Body of pancreas (tissue), 4 donors: ENCODE measurements at regions not wholly inside any gene's neighbourhood (a gene's known extent, or its start where the extent isn't known, plus 50 kb on each side); places are given as distances from the start of the nearest gene placed in this dataset.

Experiments used
- ATAC-seq: fragments of 150-250 bp; one replicate; pipeline ENCODE4 v1.9.1; 2016
- DNase-seq, 4 donors: peaks; one replicate each; pipeline ENCODE4 v3.0.0-alpha.2; 2019
- H3K27ac ChIP-seq, 4 donors: fragments of 200-600 bp; sonication (generic); 1 replicate in 3 of 4; 2 replicates in 1 of 4; pipeline versions ENCODE4 v1.5.1 to v1.6.1; 2016 to 2019; ENCODE audit warnings: mild to moderate bottlenecking in 1 of 4, mixed read lengths in 1 of 4, moderate library complexity in 1 of 4
- H3K27me3 ChIP-seq, 2 donors: fragments of 200-600 bp; sonication (generic); one replicate each; pipeline ENCODE4 v1.6.0; 2016; ENCODE audit warnings: mild to moderate bottlenecking in 1 of 2
- H3K36me3 ChIP-seq, 2 donors: fragments of 200-600 bp; sonication (generic); replicated peaks in 1 of 2; 2 replicates each; pipeline ENCODE4 v1.5.1; 2016; ENCODE audit warnings: low read depth in 2 of 2; ENCODE audit not compliant: insufficient read depth in 1 of 2
- H3K4me1 ChIP-seq: fragments of 200-600 bp; sonication (generic); one replicate; pipeline ENCODE4 v1.6.0; 2016
- H3K4me3 ChIP-seq, 2 donors: fragments of 200-600 bp; sonication (generic); 1 replicate in 1 of 2; 2 replicates in 1 of 2; pipeline ENCODE4 v1.5.1; 2016 to 2019
- H3K9me3 ChIP-seq, 3 donors: fragments of 200-600 bp; sonication (generic); 1 replicate in 2 of 3; 2 replicates in 1 of 3; pipeline ENCODE4 v1.5.1; 2016
- CTCF ChIP-seq, 7 experiments: fragments of 450-650 bp in 4 of 7; fragments of 200-600 bp in 3 of 7; sonication (generic) in 3 of 7; IDR thresholded peaks; one replicate each; pipeline ENCODE4 v1.5.1; 2016 to 2019; ENCODE audit warnings: antibody characterized with exemption in 7 of 7
- POLR2A ChIP-seq, 3 donors: fragments of 450-650 bp; IDR thresholded peaks; one replicate each; pipeline ENCODE4 v1.6.1; 2016; ENCODE audit warnings: antibody characterized with exemption in 3 of 3, mild to moderate bottlenecking in 2 of 3
- WGBS, 2 donors: methylation state at CpG; one replicate each; pipeline ENCODE4 v1.1.5; 2017; 5-methylcytosine and 5-hydroxymethylcytosine counted together
- intact Hi-C: fragments of 100-400 bp; cut with DNase I; formaldehyde crosslinking; loops from one replicate; pipeline ENCODE4 v1.15.1; 2023

GRCh38 chr3:78026318-78026828 lies 986.5 kb downstream of the ROBO2 start:
- H3K27me3 ChIP-seq, result no peaks in the 10 kb centered on the region
- DNase-seq (no peak), ATAC-seq (no peak)
- H3K4me1 ChIP-seq, result no peaks in the 10 kb centered on the region
- TF ChIP-seq CTCF (IDR thresholded peaks at IDR 0.05) (no peak), POLR2A (IDR thresholded peaks at IDR 0.05) (no peak)
- no peaks in the 10 kb centered on the region for H3K9me3 ChIP-seq
- no peak overlapping the region for H3K27ac ChIP-seq
- intact Hi-C loops, result no loop called here
- 59 to 85% methylated on average over 1 of the region's 1 CpG for WGBS, 2 donors
- H3K36me3 ChIP-seq, result no peaks in the 10 kb centered on the region
- no peak overlapping the region for H3K4me3 ChIP-seq

GRCh38 chr3:78029775-78030174 lies 989.9 kb downstream of the ROBO2 start:
- no peaks in the 10 kb centered on the region for H3K9me3 ChIP-seq
- no peaks in the 10 kb centered on the region for H3K27me3 ChIP-seq
- no peak overlapping the region for H3K4me3 ChIP-seq
- intact Hi-C loops, result no loop called here
- whole genome bisulfite sequencing, 2 donors, result 84 to 85% methylated on average over 36 to 39 of the region's 39 CpGs
- ATAC-seq (no peak), DNase-seq (no peak)
- no peak overlapping the region for H3K27ac ChIP-seq
- TF ChIP-seq CTCF (IDR thresholded peaks at IDR 0.05) (no peak), POLR2A (IDR thresholded peaks at IDR 0.05) (no peak)
- no peaks in the 10 kb centered on the region for H3K36me3 ChIP-seq
- H3K4me1 ChIP-seq, result no peaks in the 10 kb centered on the region

GRCh38 chr3:78035131-78035641 lies 995.3 kb downstream of the ROBO2 start:
- DNase-seq, result no peak
- Histone ChIP-seq H3K27ac (no peak overlapping the region), H3K9me3 (no peaks in the 10 kb centered on the region), H3K27me3 (no peaks in the 10 kb centered on the region), H3K4me1 (no peaks in the 10 kb centered on the region), H3K36me3 (no peaks in the 10 kb centered on the region), H3K4me3 (no peak overlapping the region)
- TF ChIP-seq POLR2A (IDR thresholded peaks at IDR 0.05) (no peak), CTCF (IDR thresholded peaks at IDR 0.05) (no peak)
- no peak for ATAC-seq
- intact Hi-C loops, result no loop called here
- WGBS, 2 donors, result 7 to 29% methylated on average over 7 of the region's 7 CpGs

GRCh38 chr3:78041486-78041885 lies 1001.6 kb downstream of the ROBO2 start:
- H3K4me1 ChIP-seq, result no peaks in the 10 kb centered on the region

More at GRCh38 chr3:78041486-78041885, 1001.6 kb downstream of the ROBO2 start:
- no peaks in the 10 kb centered on the region for H3K36me3 ChIP-seq
- 50 to 54% methylated on average over 1 of the region's 1 CpG for WGBS, 2 donors
- intact Hi-C loops, result no loop called here
- no peak overlapping the region for H3K4me3 ChIP-seq
- H3K27me3 ChIP-seq, result no peaks in the 10 kb centered on the region
- TF ChIP-seq CTCF (IDR thresholded peaks at IDR 0.05), result no peak
- no peak for TF ChIP-seq POLR2A (IDR thresholded peaks at IDR 0.05)
- ATAC-seq, result no peak
- H3K27ac ChIP-seq, result no peak overlapping the region
- no peaks in the 10 kb centered on the region for H3K9me3 ChIP-seq
- no peak for DNase-seq
